Vagina (tissue), 2 donors: ENCODE measurements at regions not wholly inside any gene's neighbourhood (a gene's known extent, or its start where the extent isn't known, plus 50 kb on each side); places are given as distances from the start of the nearest gene placed in this dataset.

Source experiments
- CTCF ChIP-seq, 3 experiments: fragments of 450-650 bp in 2 of 3; fragments of 200-600 bp in 1 of 3; sonication (generic) in 1 of 3; IDR thresholded peaks; one replicate each; pipeline ENCODE4 v1.5.1; 2017 to 2019; ENCODE audit warnings: antibody characterized with exemption in 3 of 3, mild to moderate bottlenecking in 2 of 3, moderate library complexity in 2 of 3
- POLR2A ChIP-seq, 2 donors: fragments of 450-650 bp; IDR thresholded peaks; one replicate each; pipeline ENCODE4 v1.6.1; 2017; ENCODE audit warnings: antibody characterized with exemption in 2 of 2, mild to moderate bottlenecking in 2 of 2, moderate library complexity in 2 of 2
- POLR2AphosphoS5 ChIP-seq, 2 donors: sonication (generic); formaldehyde crosslinking; IDR thresholded peaks; one replicate each; pipeline ENCODE4 v1.9.0; 2017; ENCODE audit warnings: antibody characterized with exemption in 2 of 2, mild to moderate bottlenecking in 2 of 2, low read depth in 1 of 2; ENCODE audit not compliant: insufficient read depth in 1 of 2

- TF ChIP-seq POLR2A (IDR thresholded peaks at IDR 0.05) (no peak), CTCF (IDR thresholded peaks at IDR 0.05) (no peak), POLR2AphosphoS5 (IDR thresholded peaks at IDR 0.05; ENCODE audit: insufficient read depth in 1 of 2, low read depth in 1 of 2) (no peak)
Measured at GRCh38 chr21:19540287-19540686, 1136.7 kb upstream of the TMPRSS15 start.
